GM19463 (cell line): ENCODE measurements at regions not wholly inside any gene's neighbourhood (a gene's known extent, or its start where the extent isn't known, plus 50 kb on each side); places are given as distances from the start of the nearest gene placed in this dataset.

Experiments used
- ATAC-seq: cut with Tn5 transposase; IDR thresholded peaks from one replicate; pipeline ENCODE4 v1.9.1; 2021; ENCODE audit warnings: mild to moderate bottlenecking, moderate library complexity; ENCODE audit not compliant: unreplicated experiment

DNA sequence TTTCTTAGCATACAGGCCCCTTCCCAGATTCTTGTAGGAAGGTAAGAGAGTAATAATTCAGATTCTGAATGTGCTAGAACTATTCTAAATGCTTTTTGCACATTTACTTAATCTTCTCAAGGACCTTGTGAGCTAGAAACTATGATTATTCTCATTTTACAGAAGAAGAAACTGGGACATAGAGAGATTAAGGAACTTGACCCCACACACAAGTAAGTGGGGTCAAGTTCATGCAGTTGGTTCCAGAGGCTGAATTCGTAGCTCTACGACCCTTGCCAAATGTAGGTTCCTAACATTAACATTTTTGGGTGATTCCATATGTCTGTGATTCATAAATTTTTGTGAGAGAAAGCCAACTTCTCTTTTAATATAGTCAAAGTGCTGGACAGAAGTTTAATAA is 238.1 kb downstream of the LACC1 start:
- ATAC-seq: no peak

- ATAC-seq: no peak
These were observed 239.2 kb downstream of the LACC1 start for GRCh38 chr13:44118881-44119280.

DNA sequence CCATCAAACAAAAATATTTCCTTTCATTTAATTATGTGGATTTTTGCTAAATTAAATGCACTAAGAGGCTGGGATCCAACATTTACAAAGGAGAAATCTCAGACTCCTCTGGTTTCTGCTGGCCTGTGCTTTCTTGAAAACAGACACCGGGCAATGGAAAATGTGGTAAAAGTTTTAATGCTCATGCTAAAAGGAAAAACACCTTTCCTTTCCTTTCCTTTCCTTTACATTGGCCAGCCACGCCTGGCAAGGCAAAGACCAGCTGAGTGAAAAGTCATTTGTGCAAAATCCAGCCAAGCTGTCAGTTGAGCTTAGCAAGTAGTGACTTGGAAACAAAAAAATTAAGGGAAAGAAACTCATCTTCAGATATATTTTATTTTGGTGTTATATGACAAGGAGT is 240.3 kb downstream of the LACC1 start:
- no peak for ATAC-seq

DNA sequence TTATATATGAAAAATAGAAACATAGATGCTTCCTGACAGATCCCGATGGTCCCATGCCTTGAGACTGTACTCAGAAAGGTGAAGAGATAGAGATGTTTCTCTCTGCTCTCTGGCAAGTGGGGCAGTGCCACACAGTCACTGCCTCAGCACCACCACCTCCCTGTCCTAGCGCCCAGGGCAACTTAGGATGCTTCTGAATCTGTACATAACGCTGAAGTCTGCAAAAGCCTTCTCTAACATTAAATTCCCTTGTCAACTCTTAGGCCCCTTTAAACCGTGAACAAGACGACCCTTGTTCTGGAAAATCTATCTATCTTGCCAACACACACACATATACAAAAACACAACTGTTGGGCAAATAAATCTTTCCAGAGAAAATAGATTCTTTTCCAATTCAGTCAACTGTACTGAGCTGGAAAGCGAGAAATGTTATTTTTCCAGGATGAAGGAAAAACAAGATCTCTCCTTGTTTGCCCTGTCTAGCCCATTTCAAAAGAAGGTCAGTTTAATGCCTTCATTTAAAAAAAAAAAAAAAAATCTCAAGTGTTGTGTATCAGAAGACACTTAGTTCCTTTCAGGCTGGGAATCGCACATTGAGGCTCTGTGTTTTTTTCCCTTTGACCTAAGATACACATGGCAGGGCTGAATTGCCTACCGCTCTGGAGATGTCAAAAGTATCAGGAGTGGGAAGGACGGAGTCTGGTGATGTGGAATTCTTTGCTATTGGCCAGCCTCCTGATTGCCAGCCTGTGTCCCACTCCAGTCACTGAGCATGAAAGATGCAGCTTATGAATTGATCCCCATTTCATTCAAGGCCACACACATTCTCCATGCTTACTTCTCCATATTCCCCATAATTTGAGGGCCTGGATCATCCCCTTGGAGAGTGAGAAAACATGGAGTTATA is 241.4 kb downstream of the LACC1 start:
- ATAC-seq: no peak

GRCh38 chr13:44124352-44124751 is 244.6 kb downstream of the LACC1 start:
- no peak for ATAC-seq

GRCh38 chr13:44125943-44126469 is 246.3 kb downstream of the LACC1 start:
- no peak for ATAC-seq

DNA sequence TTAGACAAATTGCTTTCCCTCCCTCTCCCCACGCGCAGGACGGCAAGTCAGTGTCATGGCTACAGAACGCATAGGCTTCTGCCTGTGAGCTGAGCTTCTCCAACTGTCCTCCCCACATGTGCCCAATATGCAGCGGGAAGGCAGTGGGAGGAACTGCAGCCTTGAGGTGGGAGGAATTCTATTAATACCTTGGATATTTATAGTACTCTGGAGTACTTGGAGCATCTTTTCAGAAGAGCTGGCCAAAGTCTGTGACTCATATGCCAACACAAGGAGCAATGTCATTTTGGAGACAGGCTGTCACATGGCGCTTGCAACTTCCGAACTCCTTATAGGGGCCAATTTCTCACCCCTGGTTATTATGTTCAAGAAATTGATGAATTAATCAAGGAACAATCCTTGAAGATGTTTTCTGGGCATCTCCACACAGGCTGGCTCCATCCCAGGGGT is 245.0 kb upstream of the SERP2 start:
- no peak for ATAC-seq

- no peak for ATAC-seq
These were observed 244.2 kb upstream of the SERP2 start for GRCh38 chr13:44129418-44129817.

DNA sequence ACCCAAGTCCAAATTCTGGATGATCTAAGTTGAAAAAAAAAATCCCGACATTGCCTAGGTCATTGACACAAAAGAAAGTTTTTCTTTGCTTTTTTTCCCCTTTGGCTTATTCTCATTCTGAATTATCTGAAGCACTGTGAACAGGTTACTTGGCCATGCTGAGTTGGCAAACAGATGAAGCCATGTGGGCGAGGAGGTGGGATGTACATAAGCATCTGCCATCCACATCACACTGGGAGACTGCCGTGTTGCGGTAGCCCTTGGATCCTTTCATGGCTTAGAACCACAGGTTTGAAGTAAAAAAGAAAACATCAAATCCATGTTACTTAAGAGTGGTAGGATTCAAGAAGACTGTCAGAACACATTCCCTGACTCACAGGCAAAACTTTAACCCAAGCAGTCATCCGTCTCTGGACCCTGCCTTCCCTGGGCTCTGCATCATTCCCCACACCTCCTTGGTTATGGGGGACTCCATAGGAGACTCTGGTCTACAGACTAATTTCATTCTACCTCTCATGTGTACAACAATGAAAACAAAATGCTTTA is 242.5 kb upstream of the SERP2 start:
- ATAC-seq: no peak

- ATAC-seq: no peak
These were observed 240.9 kb upstream of the SERP2 start for GRCh38 chr13:44132710-44133109.

DNA sequence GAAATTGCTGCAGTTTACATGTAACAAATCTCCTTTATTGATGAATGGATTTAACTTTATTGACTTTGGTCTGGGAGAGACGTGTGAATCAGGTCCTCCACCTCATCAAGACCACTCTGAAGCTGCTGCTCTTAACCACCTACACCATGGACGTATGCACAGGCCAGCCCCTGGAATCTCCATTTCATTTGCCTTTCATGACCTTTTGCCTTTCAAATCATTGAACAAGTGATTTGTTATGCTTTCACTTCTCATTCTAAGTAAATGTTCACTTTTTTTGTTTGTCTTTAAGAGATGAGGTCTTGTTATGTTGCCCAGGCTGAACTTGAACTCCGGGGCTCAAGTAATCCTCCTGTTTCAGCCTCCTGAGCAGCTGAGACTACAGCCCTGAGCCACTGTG is 240.0 kb upstream of the SERP2 start:
- no peak for ATAC-seq

DNA sequence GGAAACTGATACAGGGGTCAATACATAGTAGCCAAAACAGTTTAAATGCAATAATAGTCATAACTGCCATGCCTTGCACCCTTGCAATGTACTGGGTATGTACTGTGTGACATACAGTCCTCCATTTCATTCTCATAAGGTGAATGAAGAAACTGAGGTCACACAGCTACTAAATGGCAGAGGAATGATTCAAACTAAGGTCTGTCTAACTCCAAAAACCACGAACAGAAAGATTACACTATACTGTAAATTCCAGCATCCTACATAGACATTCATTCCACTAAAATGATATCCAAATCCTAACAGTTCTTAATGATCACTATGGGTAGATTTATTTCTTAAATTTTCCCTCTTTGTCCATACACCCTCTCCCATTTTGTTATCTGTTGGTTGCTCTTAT is 238.1 kb upstream of the SERP2 start:
- ATAC-seq: no peak

GRCh38 chr13:44136696-44137268 is 236.8 kb upstream of the SERP2 start:
- ATAC-seq: no peak

DNA sequence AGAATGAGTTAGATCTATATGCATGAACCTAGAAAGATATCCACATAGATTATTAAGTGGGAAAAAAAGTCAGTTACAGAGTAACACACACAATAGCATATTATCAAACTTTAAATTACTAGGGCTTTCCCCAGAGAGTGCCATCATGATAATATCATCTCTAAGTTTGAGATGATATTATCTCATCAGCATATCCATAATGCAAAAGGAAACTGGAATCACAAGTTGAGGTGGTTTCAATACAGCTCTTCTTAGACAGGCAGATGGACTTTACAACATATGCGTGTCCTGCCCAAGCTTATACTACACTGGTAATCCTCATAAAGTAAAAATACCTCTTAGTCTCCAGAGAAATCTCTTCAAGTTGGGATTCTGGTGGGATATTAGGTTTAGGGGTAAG is 236.2 kb upstream of the SERP2 start:
- no peak for ATAC-seq

DNA sequence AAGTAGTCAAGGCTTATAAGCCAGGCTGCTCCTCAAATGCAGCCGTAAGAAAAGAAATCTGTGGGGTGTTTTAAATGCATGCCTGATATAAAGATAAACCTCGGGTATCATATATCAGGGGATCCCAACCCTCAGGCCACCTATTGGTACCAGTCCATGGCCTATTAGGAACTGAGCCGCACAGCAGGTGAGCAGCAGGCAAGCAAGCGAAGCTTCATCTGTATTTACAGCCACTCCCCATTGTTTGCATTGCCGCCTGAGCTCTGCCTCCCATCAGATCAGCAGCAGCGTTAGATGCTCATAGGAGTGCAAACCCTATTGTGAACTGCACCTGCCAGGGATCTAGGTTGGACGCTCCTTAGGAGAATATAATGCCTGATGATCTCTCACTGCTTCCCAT is 233.5 kb upstream of the SERP2 start:
- ATAC-seq: no peak

- ATAC-seq: no peak
These were observed 232.5 kb upstream of the SERP2 start for GRCh38 chr13:44140888-44141724.

GRCh38 chr13:44141725-44142539 is 231.7 kb upstream of the SERP2 start:
- ATAC-seq: peak; percentile 100

GRCh38 chr13:44142540-44142867 is 231.1 kb upstream of the SERP2 start:
- ATAC-seq: no peak

DNA sequence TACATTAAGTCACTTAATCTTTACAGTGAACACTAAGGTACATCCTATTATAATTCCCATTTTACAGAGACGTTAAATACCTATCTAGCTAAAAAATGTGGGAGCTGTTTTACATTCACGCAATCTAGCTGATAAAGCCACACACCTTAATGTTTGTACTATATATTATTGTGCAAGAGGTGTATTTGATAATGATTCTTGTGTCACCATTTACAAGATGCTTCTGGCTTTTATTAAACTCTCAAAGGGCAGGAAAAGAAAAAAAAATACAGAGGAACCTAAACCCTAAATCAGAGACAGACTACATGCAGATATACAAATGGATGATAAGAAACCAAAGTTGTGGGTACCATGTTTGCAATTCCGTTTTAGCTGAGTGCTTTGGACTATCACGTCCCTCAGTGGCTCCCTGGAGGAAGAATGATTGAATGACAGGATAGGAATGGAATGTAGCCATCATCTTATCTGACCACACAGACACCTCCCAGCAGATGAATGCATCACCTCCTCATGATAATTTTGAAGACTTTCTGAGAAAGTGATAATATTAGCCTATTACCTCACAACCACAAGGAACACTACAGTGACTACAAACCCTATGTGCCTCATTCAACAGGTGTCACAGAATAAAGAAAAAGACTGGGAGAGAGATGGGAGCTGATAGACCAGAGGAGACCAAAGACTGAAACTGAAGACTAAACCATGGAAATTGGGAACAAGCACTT is 230.5 kb upstream of the SERP2 start:
- ATAC-seq: no peak

DNA sequence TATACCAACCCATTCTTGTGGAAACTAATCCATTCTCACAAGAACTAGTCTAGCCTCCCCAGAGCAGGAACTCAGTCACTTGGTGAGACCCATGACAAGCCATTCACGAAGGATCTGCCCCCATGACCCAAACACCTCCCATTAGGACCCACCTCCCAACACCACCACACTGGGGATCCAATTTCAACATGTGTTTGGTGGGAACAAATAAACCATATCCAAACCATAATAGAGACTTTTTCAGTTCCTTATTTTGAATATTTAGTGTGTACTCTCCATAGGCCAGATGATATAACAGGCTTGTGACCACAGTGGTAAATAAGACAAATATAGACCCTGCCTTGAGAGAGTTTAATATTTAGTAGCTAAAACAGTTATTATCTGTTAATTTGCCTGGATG is 227.5 kb upstream of the SERP2 start:
- ATAC-seq: no peak
